Trophoblast cell (in vitro differentiated cells and primary cell): ENCODE measurements at regions not wholly inside any gene's neighbourhood (a gene's known extent, or its start where the extent isn't known, plus 50 kb on each side); places are given as distances from the start of the nearest gene placed in this dataset.

Source experiments
- DNase-seq, 2 donors: peaks; one replicate each; pipeline ENCODE4 v3.0.0-alpha.2; 2016
- H2AFZ ChIP-seq: 2 replicates; pipeline ENCODE4 v1.6.1; 2013; ENCODE audit warnings: low read length, moderate library complexity, mild to moderate bottlenecking; ENCODE audit not compliant: insufficient read depth, poor library complexity
- H2AK5ac ChIP-seq: 2 replicates; pipeline ENCODE4 v1.6.1; 2013; ENCODE audit warnings: mild to moderate bottlenecking, low read length
- H2BK120ac ChIP-seq: 2 replicates; pipeline ENCODE4 v1.6.1; 2013; ENCODE audit warnings: low read length, mild to moderate bottlenecking, moderate library complexity; ENCODE audit not compliant: insufficient read depth, poor library complexity
- H2BK12ac ChIP-seq: 2 replicates; pipeline ENCODE4 v1.6.1; 2013; ENCODE audit warnings: mild to moderate bottlenecking, low read length, moderate library complexity
- H2BK5ac ChIP-seq: 2 replicates; pipeline ENCODE4 v1.6.1; 2013; ENCODE audit warnings: low read length, low read depth, moderate library complexity, mild to moderate bottlenecking; ENCODE audit not compliant: poor library complexity
- H3K14ac ChIP-seq: 2 replicates; pipeline ENCODE4 v1.6.1; 2013; ENCODE audit warnings: mild to moderate bottlenecking, low read length
- H3K18ac ChIP-seq: 2 replicates; pipeline ENCODE4 v1.6.1; 2013; ENCODE audit warnings: mild to moderate bottlenecking, low read length
- H3K23ac ChIP-seq: 2 replicates; pipeline ENCODE4 v1.6.1; 2013; ENCODE audit warnings: low read length
- H3K27ac ChIP-seq: 2 replicates; pipeline ENCODE4 v1.5.1; 2013; ENCODE audit warnings: low read depth, mild to moderate bottlenecking, inconsistent platforms, low read length, moderate library complexity
- H3K27me3 ChIP-seq: 2 replicates; pipeline ENCODE4 v1.6.1; 2013; ENCODE audit warnings: inconsistent platforms, mild to moderate bottlenecking, low read length, moderate library complexity; ENCODE audit not compliant: insufficient read depth
- H3K36me3 ChIP-seq, 2 experiments: 1 replicate in 1 of 2; 2 replicates in 1 of 2; pipeline ENCODE4 v1.6.1; 2013; ENCODE audit warnings: low read length in 2 of 2, mild to moderate bottlenecking in 2 of 2, moderate library complexity in 1 of 2; ENCODE audit not compliant: insufficient read depth in 2 of 2, control insufficient read depth in 1 of 2
- H3K4ac ChIP-seq: 2 replicates; pipeline ENCODE4 v1.6.1; 2013; ENCODE audit warnings: low read depth, mild to moderate bottlenecking, low read length, moderate library complexity
- H3K4me1 ChIP-seq, 2 experiments: 1 replicate in 1 of 2; 2 replicates in 1 of 2; pipeline ENCODE4 v1.6.1; 2013; ENCODE audit warnings: low read length in 2 of 2, mild to moderate bottlenecking in 2 of 2, moderate library complexity in 1 of 2; ENCODE audit not compliant: insufficient read depth in 2 of 2, control insufficient read depth in 1 of 2
- H3K4me2 ChIP-seq: 2 replicates; pipeline ENCODE4 v1.6.1; 2013; ENCODE audit warnings: inconsistent platforms, mild to moderate bottlenecking, low read length, moderate library complexity
- H3K4me3 ChIP-seq: 2 replicates; pipeline ENCODE4 v1.5.1; 2013; ENCODE audit warnings: mild to moderate bottlenecking, low read depth, low read length, inconsistent platforms
- H3K79me1 ChIP-seq: one replicate; pipeline ENCODE4 v1.6.1; 2013; ENCODE audit warnings: low read length
- H3K79me2 ChIP-seq: 2 replicates; pipeline ENCODE4 v1.6.1; 2013; ENCODE audit warnings: low read length, mild to moderate bottlenecking; ENCODE audit not compliant: control insufficient read depth, insufficient read depth, poor library complexity
- H3K9ac ChIP-seq: 2 replicates; pipeline ENCODE4 v1.6.1; 2013; ENCODE audit warnings: mild to moderate bottlenecking, low read length
- H3K9me3 ChIP-seq: 2 replicates; pipeline ENCODE4 v1.6.1; 2013; ENCODE audit warnings: low read depth, mild to moderate bottlenecking, control low read depth, inconsistent platforms, low read length; ENCODE audit not compliant: insufficient read depth
- H4K12ac ChIP-seq: 2 replicates; pipeline ENCODE4 v1.6.1; 2013; ENCODE audit warnings: low read depth, mild to moderate bottlenecking, low read length, moderate library complexity
- H4K8ac ChIP-seq: 2 replicates; pipeline ENCODE4 v1.6.1; 2013; ENCODE audit warnings: low read depth, mild to moderate bottlenecking, low read length, moderate library complexity
- H4K91ac ChIP-seq: one replicate; pipeline ENCODE4 v1.6.1; 2013; ENCODE audit warnings: low read depth, mild to moderate bottlenecking, low read length, moderate library complexity
- WGBS: extraction: QIAGEN DNeasy Blood & Tissue Kit; methylation state at CpG from one replicate; pipeline ENCODE4 v1.1.7; 2013; ENCODE audit warnings: missing lambda C conversion rate; ENCODE audit not compliant: insufficient read length, insufficient coverage; ENCODE audit errors: extremely low coverage; 5-methylcytosine and 5-hydroxymethylcytosine counted together

DNA sequence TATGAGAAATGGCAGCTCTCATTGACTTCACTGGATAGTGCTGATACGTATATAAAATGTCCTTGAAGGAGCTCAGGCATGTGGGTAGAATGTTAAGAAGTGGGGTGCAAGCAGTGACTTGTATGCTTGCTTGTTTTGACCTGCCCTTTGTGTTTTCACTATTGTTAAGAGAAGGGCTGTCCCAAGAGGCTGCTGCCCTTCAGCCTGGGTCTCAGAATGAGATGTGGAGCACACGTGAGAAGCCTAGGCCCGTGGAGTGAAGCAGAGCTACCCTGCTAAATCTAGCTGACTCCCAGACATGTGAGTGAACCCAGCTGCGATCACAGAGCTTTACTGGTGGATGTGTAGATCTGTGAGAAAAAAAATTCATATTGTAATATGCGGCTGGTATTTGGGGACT is 305.3 kb upstream of the RGS17 start:
- no peak overlapping the region for H3K23ac ChIP-seq
- no peak overlapping the region for H3K4me3 ChIP-seq
- no peak overlapping the region for H4K12ac ChIP-seq
- H2BK5ac ChIP-seq, result no peak overlapping the region
- H2AFZ ChIP-seq, result no peak overlapping the region
- H3K4ac ChIP-seq, result no peak overlapping the region
- H3K4me2 ChIP-seq, result no peak overlapping the region
- no peak for DNase-seq
- no peak overlapping the region for H2AK5ac ChIP-seq
- WGBS, result no CpG with 5 or more reads among the region's 5 CpGs
- H3K4me1 ChIP-seq, result peaks cover 0 to 2% of the 10 kb centered on the region in 2 experiments
- H3K14ac ChIP-seq, result no peak overlapping the region
- no peak overlapping the region for H3K9ac ChIP-seq
- no peaks in the 10 kb centered on the region for H3K9me3 ChIP-seq
- no peak overlapping the region for H4K8ac ChIP-seq
- no peak overlapping the region for H2BK120ac ChIP-seq
- no peaks in the 10 kb centered on the region for H3K79me2 ChIP-seq
- no peaks in the 10 kb centered on the region for H3K36me3 ChIP-seq
- no peak overlapping the region for H3K27ac ChIP-seq
- H2BK12ac ChIP-seq, result no peak overlapping the region
- H4K91ac ChIP-seq, result no peak overlapping the region
- no peaks in the 10 kb centered on the region for H3K79me1 ChIP-seq
- no peaks in the 10 kb centered on the region for H3K27me3 ChIP-seq
- no peak overlapping the region for H3K18ac ChIP-seq

DNA sequence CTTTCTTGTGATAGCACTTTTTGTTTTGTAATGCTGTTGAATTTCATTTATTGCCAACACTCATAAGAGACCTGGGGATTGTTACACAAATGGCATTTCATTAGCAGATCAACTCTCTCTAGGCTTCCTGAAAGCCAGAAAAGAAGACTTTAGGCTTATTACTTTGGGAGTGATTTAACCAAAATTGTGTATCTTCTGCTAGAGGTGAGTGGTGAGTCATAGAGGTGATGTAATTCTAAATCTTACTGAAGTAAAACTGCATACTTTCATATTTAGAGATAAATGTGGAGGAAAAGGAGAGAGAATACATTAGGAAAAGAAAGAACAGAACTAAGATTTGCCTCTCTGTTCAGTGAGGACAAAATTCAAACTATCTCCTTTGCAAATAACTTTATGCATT is 304.7 kb upstream of the RGS17 start:
- Histone ChIP-seq H3K4me3 (no peak overlapping the region), H3K79me1 (no peaks in the 10 kb centered on the region), H2BK12ac (no peak overlapping the region), H4K12ac (no peak overlapping the region), H3K18ac (no peak overlapping the region), H2BK120ac (no peak overlapping the region), H3K14ac (no peak overlapping the region), H2AFZ (no peak overlapping the region), H3K23ac (no peak overlapping the region), H3K36me3 (no peaks in the 10 kb centered on the region), H4K91ac (no peak overlapping the region), H3K4ac (no peak overlapping the region), H3K4me2 (no peak overlapping the region), H3K4me1 (peaks cover 0 to 2% of the 10 kb centered on the region in 2 experiments), H3K9ac (no peak overlapping the region), H4K8ac (no peak overlapping the region), H2BK5ac (no peak overlapping the region), H3K9me3 (no peaks in the 10 kb centered on the region), H3K79me2 (no peaks in the 10 kb centered on the region), H3K27me3 (no peaks in the 10 kb centered on the region), H3K27ac (no peak overlapping the region), H2AK5ac (no peak overlapping the region)
- DNase-seq, result peak in 1 of 2 donors; percentile 10

DNA sequence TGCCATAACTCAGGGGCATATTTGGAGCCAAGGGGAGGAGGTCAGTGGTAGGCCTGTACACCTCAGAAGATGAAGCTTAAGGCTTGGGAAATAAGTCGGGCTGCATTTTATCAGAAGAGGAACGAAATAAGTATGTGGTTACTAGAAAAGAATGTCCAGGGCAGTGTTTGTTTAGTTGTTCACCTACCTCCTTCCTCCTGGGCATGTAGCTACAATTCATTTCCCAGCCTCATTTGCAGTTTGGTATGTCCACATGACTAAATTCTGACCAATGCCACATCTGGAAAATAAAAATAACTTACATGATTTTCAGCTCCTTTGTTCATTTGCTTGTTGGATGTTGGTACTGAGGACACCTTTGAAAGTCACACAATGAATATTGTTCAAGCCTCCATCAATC is 294.5 kb upstream of the RGS17 start:
- Histone ChIP-seq H3K9me3 (no peaks in the 10 kb centered on the region), H4K12ac (no peak overlapping the region), H3K18ac (no peak overlapping the region), H2BK120ac (no peak overlapping the region), H3K4me2 (no peak overlapping the region), H4K91ac (no peak overlapping the region), H3K4me1 (no peaks in the 10 kb centered on the region), H2AK5ac (no peak overlapping the region), H3K79me1 (no peaks in the 10 kb centered on the region), H3K27ac (no peak overlapping the region), H3K9ac (no peak overlapping the region), H3K4ac (no peak overlapping the region), H3K36me3 (no peaks in the 10 kb centered on the region), H2BK5ac (no peak overlapping the region), H3K4me3 (no peak overlapping the region), H3K14ac (no peak overlapping the region), H2BK12ac (no peak overlapping the region), H3K27me3 (no peaks in the 10 kb centered on the region), H3K79me2 (no peaks in the 10 kb centered on the region), H2AFZ (no peak overlapping the region), H4K8ac (no peak overlapping the region), H3K23ac (no peak overlapping the region)
- DNase-seq, result no peak
- WGBS, result no CpG with 5 or more reads among the region's 2 CpGs

DNA sequence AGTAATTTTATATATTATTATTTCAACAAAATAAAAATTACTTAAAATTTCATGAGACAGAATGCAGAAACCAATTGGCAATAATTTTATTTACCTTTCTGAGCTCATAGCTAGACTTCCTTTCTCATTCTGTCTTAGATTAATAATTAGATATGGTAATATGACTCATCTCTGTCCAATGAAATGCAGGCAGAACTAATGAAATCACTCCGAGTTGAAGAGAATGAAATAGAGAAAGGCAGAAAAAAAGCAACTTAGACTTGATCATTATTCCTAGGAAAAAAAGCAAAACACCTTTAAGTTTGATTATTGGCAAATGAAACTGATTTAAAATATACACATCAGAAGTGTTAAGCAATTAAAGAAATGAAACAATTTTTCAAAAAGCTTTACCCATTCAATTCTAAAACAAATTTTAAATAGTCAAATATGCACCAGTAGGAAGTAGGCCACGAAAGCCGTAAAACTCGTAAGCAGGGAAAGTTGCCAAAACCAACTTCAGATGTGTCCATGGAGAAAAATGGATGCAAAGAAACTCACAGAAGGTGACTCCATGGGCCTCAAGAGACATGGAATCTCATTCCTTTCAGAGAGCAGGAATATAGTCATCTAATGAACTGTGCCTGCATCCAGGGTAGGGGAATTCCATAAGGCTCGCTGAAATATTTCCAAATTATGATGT is 293.8 kb upstream of the RGS17 start:
- Histone ChIP-seq H2AFZ (no peak overlapping the region), H4K12ac (no peak overlapping the region), H3K4me1 (no peaks in the 10 kb centered on the region), H3K27me3 (no peaks in the 10 kb centered on the region), H2BK5ac (no peak overlapping the region), H4K91ac (no peak overlapping the region), H2BK120ac (no peak overlapping the region), H4K8ac (no peak overlapping the region), H2BK12ac (no peak overlapping the region), H3K4ac (no peak overlapping the region), H3K23ac (no peak overlapping the region), H3K79me2 (no peaks in the 10 kb centered on the region), H3K4me3 (no peak overlapping the region), H3K9ac (no peak overlapping the region), H3K18ac (no peak overlapping the region), H3K36me3 (no peaks in the 10 kb centered on the region), H3K4me2 (no peak overlapping the region), H3K27ac (no peak overlapping the region), H2AK5ac (no peak overlapping the region), H3K79me1 (no peaks in the 10 kb centered on the region), H3K9me3 (no peaks in the 10 kb centered on the region), H3K14ac (no peak overlapping the region)
- DNase-seq, result no peak
- no CpG with 5 or more reads among the region's 5 CpGs for WGBS
